ENCODE measurements at regions not wholly inside any gene's neighbourhood (a gene's known extent, or its start where the extent isn't known, plus 50 kb on each side); places are given as distances from the start of the nearest gene placed in this dataset.
"Not testable (repeated sequence)": the region's sequence is repeated elsewhere in the genome, so short reads cannot be mapped to it uniquely, and the experiment has no call there.

GRCh38 chr5:30345539-30346345, 847.7 kb upstream of the CDH6 start:
- not testable (repeated sequence) for TF ChIP-seq ZFP30 (CRISPR knock-in tag; IDR thresholded peaks at IDR 0.05); CSDC2 (CRISPR knock-in tag; IDR thresholded peaks at IDR 0.05); ZNF8 (CRISPR knock-in tag; IDR thresholded peaks at IDR 0.05); ZNF565 (CRISPR knock-in tag; conservative IDR thresholded peaks at IDR 0.05; ENCODE audit: low read depth); ZC3H10 (CRISPR knock-in tag; IDR thresholded peaks at IDR 0.05); ZNF70 (CRISPR knock-in tag; IDR thresholded peaks at IDR 0.05)

All from SK-N-SH treated with all-trans-retinoic acid at 6 μM for 48 hours (cell line).